Keratinocyte (primary cell): ENCODE measurements at regions not wholly inside any gene's neighbourhood (a gene's known extent, or its start where the extent isn't known, plus 50 kb on each side); places are given as distances from the start of the nearest gene placed in this dataset.

ENCODE experiments used
- DNase-seq: peaks from one replicate; pipeline ENCODE4 v3.0.0-alpha.2; 2011; ENCODE audit warnings: low read depth, missing footprints, low spot score
- FAIRE-seq: peaks from 2 replicates; lab custom pipeline; 2011; peaks lifted over from hg19 to GRCh38; lab: Jason Lieb, UNC
- H2AFZ ChIP-seq: 2 replicates; pipeline ENCODE4 v1.6.0; 2012; ENCODE audit warnings: low read length, control low read depth, inconsistent platforms; ENCODE audit not compliant: control insufficient read depth
- H3K27ac ChIP-seq: 2 replicates; pipeline ENCODE4 v1.5.1; 2011; ENCODE audit warnings: low read length; ENCODE audit not compliant: control insufficient read depth, insufficient read depth
- H3K27me3 ChIP-seq: 3 replicates; pipeline ENCODE4 v1.6.0; 2011; ENCODE audit warnings: low read length; ENCODE audit not compliant: control insufficient read depth, insufficient read depth; ENCODE audit errors: extremely low read depth
- H3K36me3 ChIP-seq, 2 experiments: 2 replicates in 1 of 2; 3 replicates in 1 of 2; pipeline ENCODE4 v1.5.1; 2011; ENCODE audit warnings: low read length in 2 of 2, mild to moderate bottlenecking in 1 of 2; ENCODE audit not compliant: control insufficient read depth in 2 of 2, insufficient read depth in 2 of 2; ENCODE audit errors: extremely low read depth in 1 of 2
- H3K4me1 ChIP-seq: 3 replicates; pipeline ENCODE4 v1.5.1; 2011; ENCODE audit warnings: low read length; ENCODE audit not compliant: control insufficient read depth, insufficient read depth; ENCODE audit errors: extremely low read depth
- H3K4me2 ChIP-seq: 3 replicates; pipeline ENCODE4 v1.6.0; 2011; ENCODE audit warnings: low read depth, low read length; ENCODE audit not compliant: control insufficient read depth, insufficient read depth; ENCODE audit errors: extremely low read depth
- H3K4me3 ChIP-seq, 3 experiments: fragments of 200-600 bp in 1 of 3; sonication (generic) in 1 of 3; 2 replicates in 2 of 3; 3 replicates in 1 of 3; pipeline ENCODE4 v1.5.1; 2011 to 2016; ENCODE audit warnings: low read length in 3 of 3, mild to moderate bottlenecking in 3 of 3, control low read depth in 2 of 3, inconsistent platforms in 1 of 3, low read depth in 1 of 3, mixed read lengths in 1 of 3, mixed run types in 1 of 3, moderate library complexity in 1 of 3; ENCODE audit not compliant: control insufficient read depth in 2 of 3, insufficient read depth in 2 of 3; ENCODE audit errors: extremely low read depth in 1 of 3
- H3K79me2 ChIP-seq: 2 replicates; pipeline ENCODE4 v1.6.0; 2012; ENCODE audit warnings: low read length; ENCODE audit not compliant: control insufficient read depth, insufficient read depth
- H3K9ac ChIP-seq: 3 replicates; pipeline ENCODE4 v1.6.0; 2011; ENCODE audit warnings: low read length; ENCODE audit not compliant: control insufficient read depth, insufficient read depth; ENCODE audit errors: extremely low read depth
- H3K9me1 ChIP-seq: 3 replicates; pipeline ENCODE4 v1.6.0; 2011; ENCODE audit warnings: low read length; ENCODE audit not compliant: control insufficient read depth, insufficient read depth; ENCODE audit errors: extremely low read depth
- H3K9me3 ChIP-seq: 2 replicates; pipeline ENCODE4 v1.5.1; 2012; ENCODE audit warnings: low read depth, low read length; ENCODE audit not compliant: control insufficient read depth
- H4K20me1 ChIP-seq: 3 replicates; pipeline ENCODE4 v1.6.0; 2011; ENCODE audit warnings: low read length; ENCODE audit not compliant: control insufficient read depth, insufficient read depth; ENCODE audit errors: extremely low read depth
- CTCF ChIP-seq, 3 experiments: IDR thresholded peaks in 1 of 3; conservative IDR thresholded peaks in 1 of 3; optimal IDR thresholded peaks in 1 of 3; 2 replicates in 2 of 3; 3 replicates in 1 of 3; pipeline versions ENCODE3 to v1.5.1; 2011; ENCODE audit warnings: low read length in 3 of 3, mild to moderate bottlenecking in 3 of 3, moderate library complexity in 2 of 3, control low read depth in 1 of 3, inconsistent platforms in 1 of 3; ENCODE audit not compliant: insufficient read depth in 2 of 3; ENCODE audit errors: extremely low read depth in 1 of 3
- EZH2 ChIP-seq: IDR thresholded peaks from one replicate; pipeline ENCODE4 v1.6.1; 2012; ENCODE audit warnings: inconsistent platforms, mild to moderate bottlenecking, low read length, moderate library complexity
- dilution Hi-C: fragments of 300-500 bp; cut with MboI; formaldehyde crosslinking; loops from one replicate; pipeline ENCODE4 v1.7.0; 2020; ENCODE audit warnings: low sequenced_read_pairs; ENCODE audit not compliant: extremely low pct_ligation_motif_present

- Histone ChIP-seq H3K27ac (no peak overlapping the region), H3K9ac (no peak overlapping the region), H3K9me1 (no peaks in the 10 kb centered on the region), H4K20me1 (no peaks in the 10 kb centered on the region), H3K4me2 (no peak overlapping the region), H3K9me3 (no peaks in the 10 kb centered on the region), H3K4me3 (no peak overlapping the region), H3K4me1 (no peaks in the 10 kb centered on the region), H3K79me2 (no peaks in the 10 kb centered on the region), H2AFZ (no peak overlapping the region), H3K36me3 (no peaks in the 10 kb centered on the region), H3K27me3 (no peaks in the 10 kb centered on the region)
- no peak for FAIRE-seq
- dilution Hi-C loops = no loop called here
- TF ChIP-seq CTCF (optimal IDR thresholded peaks at IDR 0.05 in 1 of 3, IDR thresholded peaks at IDR 0.05 in 1 of 3, conservative IDR thresholded peaks at IDR 0.05 in 1 of 3; ENCODE audit: extremely low read depth in 1 of 3, insufficient read depth in 2 of 3, low read length in 3 of 3) = no peak
- DNase-seq = no peak
These were observed 521.2 kb downstream of the AACS start for GRCh38 chr12:125586441-125586840.

GRCh38 chr12:125593269-125593668 lies 528.0 kb downstream of the AACS start:
- Histone ChIP-seq H3K4me2 (no peak overlapping the region), H3K27ac (no peak overlapping the region), H4K20me1 (no peaks in the 10 kb centered on the region), H3K9me3 (no peaks in the 10 kb centered on the region), H2AFZ (no peak overlapping the region), H3K79me2 (no peaks in the 10 kb centered on the region), H3K36me3 (no peaks in the 10 kb centered on the region), H3K9ac (no peak overlapping the region), H3K4me3 (no peak overlapping the region), H3K4me1 (no peaks in the 10 kb centered on the region), H3K27me3 (no peaks in the 10 kb centered on the region), H3K9me1 (no peaks in the 10 kb centered on the region)
- dilution Hi-C loops = no loop called here
- DNase-seq (no peak), FAIRE-seq (no peak)
- TF ChIP-seq CTCF (optimal IDR thresholded peaks at IDR 0.05 in 1 of 3, IDR thresholded peaks at IDR 0.05 in 1 of 3, conservative IDR thresholded peaks at IDR 0.05 in 1 of 3; ENCODE audit: extremely low read depth in 1 of 3, insufficient read depth in 2 of 3, low read length in 3 of 3) = no peak
- no peak for TF ChIP-seq EZH2
